B cell (primary cell): ENCODE measurements at regions not wholly inside any gene's neighbourhood (a gene's known extent, or its start where the extent isn't known, plus 50 kb on each side); places are given as distances from the start of the nearest gene placed in this dataset.

Source experiments
- ATAC-seq: fragments of 200-7000 bp; cut with Tn5 transposase; one replicate; pipeline ENCODE4 v1.10.0; 2021; ENCODE audit warnings: low read depth, mild to moderate bottlenecking, moderate number of reproducible peaks, moderate library complexity
- CTCF ChIA-PET: fragments of 350-600 bp; sonication (Branson Sonifier 250); formaldehyde crosslinking; loops from one replicate; lab custom pipeline; 2021; ENCODE audit warnings: antibody characterized with exemption, inconsistent platforms; lab: Charles Lee
- POLR2A ChIA-PET: fragments of 350-600 bp; sonication (Branson Sonifier 250); formaldehyde crosslinking; loops from one replicate; lab custom pipeline; 2021; ENCODE audit warnings: antibody characterized with exemption; lab: Charles Lee
- DNase-seq: peaks from one replicate; pipeline ENCODE4 v3.0.0; 2013
- H2AFZ ChIP-seq: 2 replicates; pipeline ENCODE4 v1.6.1; 2012; ENCODE audit warnings: mild to moderate bottlenecking, low read depth, low read length; ENCODE audit not compliant: insufficient read depth, poor library complexity, severe bottlenecking
- H3K27ac ChIP-seq, 2 donors: 1 replicate in 1 of 2; 2 replicates in 1 of 2; pipeline ENCODE4 v1.5.1; 2012 to 2013; ENCODE audit warnings: low read length in 2 of 2, mild to moderate bottlenecking in 2 of 2, moderate library complexity in 1 of 2
- H3K27me3 ChIP-seq, 4 experiments: fragments of 200-600 bp in 1 of 4; sonication (generic) in 1 of 4; replicated peaks in 1 of 4; 1 replicate in 2 of 4; 2 replicates in 2 of 4; pipeline versions ENCODE4 v1.6.1 to v1.7.0; 2013 to 2016; ENCODE audit warnings: low read length in 3 of 4, mild to moderate bottlenecking in 2 of 4, mixed read lengths in 1 of 4, moderate library complexity in 1 of 4; ENCODE audit not compliant: insufficient read depth in 4 of 4, control insufficient read depth in 3 of 4; ENCODE audit errors: control extremely low read depth in 1 of 4
- H3K36me3 ChIP-seq, 2 experiments: replicated peaks in 1 of 2; 1 replicate in 1 of 2; 2 replicates in 1 of 2; pipeline versions ENCODE4 v1.6.1 to v1.7.1; 2013; ENCODE audit warnings: low read length in 1 of 2; ENCODE audit not compliant: insufficient read depth in 2 of 2, control insufficient read depth in 1 of 2; ENCODE audit errors: control extremely low read depth in 1 of 2, extremely low read depth in 1 of 2
- H3K4me1 ChIP-seq, 2 donors: fragments of 200-600 bp in 1 of 2; sonication (generic) in 1 of 2; 1 replicate in 1 of 2; 2 replicates in 1 of 2; pipeline versions ENCODE4 v1.5.1 to v1.6.1; 2013 to 2017; ENCODE audit warnings: low read length in 2 of 2; ENCODE audit not compliant: control insufficient read depth in 2 of 2, insufficient read depth in 2 of 2
- H3K4me2 ChIP-seq: replicated peaks from 2 replicates; pipeline ENCODE3; 2012; ENCODE audit warnings: mild to moderate bottlenecking, low read depth, low read length; ENCODE audit not compliant: poor library complexity, severe bottlenecking
- H3K4me3 ChIP-seq, 5 experiments: fragments of 200-600 bp in 1 of 5; sonication (generic) in 1 of 5; 1 replicate in 3 of 5; 2 replicates in 2 of 5; pipeline versions ENCODE4 v1.5.1 to v1.7.0; 2011 to 2016; ENCODE audit warnings: low read length in 4 of 5, mild to moderate bottlenecking in 4 of 5, low read depth in 2 of 5, control low read depth in 1 of 5, moderate library complexity in 1 of 5; ENCODE audit not compliant: insufficient read depth in 1 of 5; ENCODE audit errors: control extremely low read depth in 1 of 5, extremely low read depth in 1 of 5
- H3K79me2 ChIP-seq: fragments of 200-600 bp; sonication (generic); one replicate; pipeline ENCODE4 v1.6.0; 2016; ENCODE audit warnings: low read length; ENCODE audit not compliant: control insufficient read depth, insufficient read depth
- H3K9ac ChIP-seq: fragments of 200-600 bp; sonication (generic); 2 replicates; pipeline ENCODE4 v1.6.1; 2017; ENCODE audit warnings: mild to moderate bottlenecking, low read length, moderate library complexity
- H3K9me3 ChIP-seq, 3 donors: one replicate each; pipeline versions ENCODE4 v1.6.1 to v1.7.1; 2013; ENCODE audit warnings: low read length in 2 of 3; ENCODE audit not compliant: control insufficient read depth in 2 of 3, insufficient read depth in 1 of 3; ENCODE audit errors: control extremely low read depth in 1 of 3
- H4K20me1 ChIP-seq: 2 replicates; pipeline ENCODE4 v1.6.0; 2012; ENCODE audit warnings: mild to moderate bottlenecking, low read length; ENCODE audit not compliant: insufficient read depth, control insufficient read depth, poor library complexity, severe bottlenecking
- H3K27ac Mint-ChIP-seq: one replicate; pipeline ENCODE4 v1.8.0; 2021; ENCODE audit warnings: mixed read lengths
- H3K27me3 Mint-ChIP-seq: one replicate; pipeline ENCODE4 v1.8.0; 2021; ENCODE audit warnings: mixed read lengths
- H3K4me1 Mint-ChIP-seq: one replicate; pipeline ENCODE4 v1.8.0; 2021; ENCODE audit warnings: mixed read lengths
- H3K4me3 Mint-ChIP-seq: one replicate; pipeline ENCODE4 v1.8.0; 2021; ENCODE audit warnings: mixed read lengths
- H3K9me3 Mint-ChIP-seq: one replicate; pipeline ENCODE4 v1.8.0; 2022; ENCODE audit warnings: mixed read lengths; ENCODE audit not compliant: insufficient read depth
- CTCF ChIP-seq: fragments of 200-600 bp; IDR thresholded peaks from one replicate; pipeline ENCODE4 v1.8.0; 2022; ENCODE audit warnings: antibody characterized with exemption, mild to moderate bottlenecking
- EZH2 ChIP-seq: IDR thresholded peaks from 2 replicates; pipeline ENCODE4 v1.6.1; 2012; ENCODE audit warnings: borderline replicate concordance, low read depth, mild to moderate bottlenecking, moderate library complexity, low read length; ENCODE audit not compliant: insufficient read depth, poor library complexity, severe bottlenecking
- WGBS: methylation state at CpG from one replicate; pipeline ENCODE4 v1.1.5; 2013; ENCODE audit warnings: missing lambda C conversion rate; ENCODE audit not compliant: insufficient coverage; 5-methylcytosine and 5-hydroxymethylcytosine counted together
- intact Hi-C: fragments of 100-400 bp; cut with micrococcal nuclease; formaldehyde crosslinking; loops from one replicate; pipeline ENCODE4 v1.10.0; 2022

- ATAC-seq = no peak
- Histone ChIP-seq H3K79me2 (no peaks in the 10 kb centered on the region), H3K9me3 (no peaks in the 10 kb centered on the region), H3K27me3 (peaks cover 0 to 2% (median 0%) of the 10 kb centered on the region in 4 experiments), H3K4me2 (no peak overlapping the region), H3K4me3 (no peak overlapping the region), H3K9ac (no peak overlapping the region), H4K20me1 (no peaks in the 10 kb centered on the region), H3K27ac (no peak overlapping the region), H2AFZ (no peak overlapping the region), H3K4me1 (no peaks in the 10 kb centered on the region), H3K36me3 (no peaks in the 10 kb centered on the region)
- H3K4me1 Mint-ChIP-seq = peaks cover 6% of the 10 kb centered on the region
- H3K27ac Mint-ChIP-seq = no peak overlapping the region
- ChIA-PET CTCF (no interaction called here), POLR2A (no interaction called here)
- intact Hi-C loops = no loop called here
- 22% methylated on average over 4 of the region's 7 CpGs for WGBS
- no peak overlapping the region for H3K4me3 Mint-ChIP-seq
- no peak for DNase-seq
- H3K9me3 Mint-ChIP-seq = no peaks in the 10 kb centered on the region
- H3K27me3 Mint-ChIP-seq = peaks cover 19% of the 10 kb centered on the region
- no peak for TF ChIP-seq EZH2
- no peak for TF ChIP-seq CTCF
Measured at GRCh38 chr1:229068270-229068987, 202.5 kb upstream of the RAB4A start.

- H3K36me3 ChIP-seq = no peaks in the 10 kb centered on the region
- Mint-ChIP-seq H3K27ac (no peak overlapping the region), H3K4me1 (peaks cover 6% of the 10 kb centered on the region), H3K9me3 (no peaks in the 10 kb centered on the region), H3K4me3 (no peak overlapping the region), H3K27me3 (peaks cover 20% of the 10 kb centered on the region)
- ChIA-PET POLR2A (no interaction called here), CTCF (no interaction called here)
- no peak overlapping the region for H3K4me3 ChIP-seq
- TF ChIP-seq CTCF (no peak), EZH2 (no peak)
- ATAC-seq (no peak), DNase-seq (no peak)
- H3K9me3 ChIP-seq = no peaks in the 10 kb centered on the region
- no peaks in the 10 kb centered on the region for H3K79me2 ChIP-seq
- no peak overlapping the region for H2AFZ ChIP-seq
- intact Hi-C loops = no loop called here
- no peaks in the 10 kb centered on the region for H4K20me1 ChIP-seq
- H3K9ac ChIP-seq = no peak overlapping the region
- H3K27ac ChIP-seq = no peak overlapping the region
- peaks cover 0 to 2% (median 0%) of the 10 kb centered on the region in 4 experiments for H3K27me3 ChIP-seq
- H3K4me2 ChIP-seq = no peak overlapping the region
- no peaks in the 10 kb centered on the region for H3K4me1 ChIP-seq
Measured at GRCh38 chr1:229069176-229069575, 201.7 kb upstream of the RAB4A start.
